Endothelial cell of umbilical vein (primary cell): ENCODE measurements at regions not wholly inside any gene's neighbourhood (a gene's known extent, or its start where the extent isn't known, plus 50 kb on each side); places are given as distances from the start of the nearest gene placed in this dataset.

Experiments
- BruUV-seq: library from RNA; stranded (reverse); fragments of 400-500 nt; replicated peaks from 2 replicates; lab custom pipeline; 2021; lab: Mats Ljungman, UMichigan
- CTCF ChIA-PET: fragments of 300-600, 350-600 bp; sonication (Branson Sonifier 250); formaldehyde crosslinking; loops from one replicate; lab custom pipeline; 2021; ENCODE audit warnings: antibody characterized with exemption, inconsistent platforms; lab: Charles Lee
- POLR2A ChIA-PET: fragments of 300-600, 350-600 bp; sonication (Branson Sonifier 250); formaldehyde crosslinking; loops from one replicate; lab custom pipeline; 2021; ENCODE audit warnings: antibody characterized with exemption, inconsistent platforms; lab: Charles Lee
- DNase-seq: peaks from one replicate; pipeline ENCODE4 v3.0.0-alpha.2; 2011; ENCODE audit warnings: low read depth, low spot score
- FAIRE-seq: peaks from 2 replicates; lab custom pipeline; 2011; peaks lifted over from hg19 to GRCh38; lab: Jason Lieb, UNC
- H2AFZ ChIP-seq: 2 replicates; pipeline ENCODE4 v1.6.0; 2012; ENCODE audit warnings: low read depth, low read length, control low read depth, inconsistent platforms
- H3K27ac ChIP-seq: 2 replicates; pipeline ENCODE4 v1.5.1; 2011; ENCODE audit warnings: low read depth, mild to moderate bottlenecking, control low read depth, low read length, moderate library complexity; ENCODE audit not compliant: insufficient read depth
- H3K27me3 ChIP-seq, 2 experiments: 2 replicates each; pipeline versions ENCODE4 v1.6.0 to v1.6.1; 2011; ENCODE audit warnings: low read length in 2 of 2, mixed read lengths in 1 of 2; ENCODE audit not compliant: control insufficient read depth in 2 of 2, insufficient read depth in 2 of 2
- H3K36me3 ChIP-seq, 2 experiments: 2 replicates in 1 of 2; 3 replicates in 1 of 2; pipeline ENCODE4 v1.5.1; 2011; ENCODE audit warnings: low read length in 2 of 2, mild to moderate bottlenecking in 1 of 2, moderate library complexity in 1 of 2; ENCODE audit not compliant: control insufficient read depth in 2 of 2, insufficient read depth in 2 of 2; ENCODE audit errors: extremely low read depth in 1 of 2
- H3K4me1 ChIP-seq: 3 replicates; pipeline ENCODE4 v1.5.1; 2011; ENCODE audit warnings: mild to moderate bottlenecking, low read length; ENCODE audit not compliant: control insufficient read depth, insufficient read depth; ENCODE audit errors: extremely low read depth
- H3K4me2 ChIP-seq: 2 replicates; pipeline ENCODE4 v1.6.1; 2011; ENCODE audit warnings: low read length, control low read depth, mixed read lengths; ENCODE audit not compliant: insufficient read depth
- H3K4me3 ChIP-seq, 3 experiments: fragments of 200-600 bp in 1 of 3; sonication (generic), shearing (Covaris generic) in 1 of 3; replicated peaks in 1 of 3; 2 replicates each; pipeline ENCODE4 v1.5.1; 2011 to 2016; ENCODE audit warnings: control low read depth in 3 of 3, low read length in 3 of 3, mild to moderate bottlenecking in 2 of 3, inconsistent platforms in 1 of 3, low read depth in 1 of 3, moderate library complexity in 1 of 3; ENCODE audit not compliant: insufficient read depth in 1 of 3
- H3K79me2 ChIP-seq: 2 replicates; pipeline ENCODE4 v1.6.0; 2012; ENCODE audit warnings: low read length, inconsistent platforms; ENCODE audit not compliant: control insufficient read depth, insufficient read depth
- H3K9ac ChIP-seq: replicated peaks from 2 replicates; pipeline ENCODE3; 2011; ENCODE audit warnings: low read length, control low read depth; ENCODE audit not compliant: insufficient read depth; ENCODE audit errors: extremely low read depth
- H3K9me1 ChIP-seq: replicated peaks from 3 replicates; pipeline ENCODE4 v1.6.0; 2011; ENCODE audit warnings: mild to moderate bottlenecking, low read length; ENCODE audit not compliant: control insufficient read depth, insufficient read depth; ENCODE audit errors: extremely low read depth
- H3K9me3 ChIP-seq: replicated peaks from 2 replicates; pipeline ENCODE4 v1.5.1; 2012; ENCODE audit warnings: low read length, inconsistent platforms; ENCODE audit not compliant: control insufficient read depth, insufficient read depth
- H4K20me1 ChIP-seq: replicated peaks from 2 replicates; pipeline ENCODE3; 2011; ENCODE audit warnings: mild to moderate bottlenecking, low read length; ENCODE audit not compliant: control insufficient read depth, insufficient read depth; ENCODE audit errors: extremely low read depth
- EZH2 ChIP-seq: IDR thresholded peaks from 2 replicates; pipeline ENCODE4 v1.6.1; 2012; ENCODE audit warnings: borderline replicate concordance, low read depth, mild to moderate bottlenecking, moderate library complexity, low read length, inconsistent platforms; ENCODE audit not compliant: severe bottlenecking
- FOS ChIP-seq: IDR thresholded peaks from 2 replicates; pipeline ENCODE4 v1.6.1; 2011; ENCODE audit warnings: mild to moderate bottlenecking, low read length, moderate library complexity, borderline replicate concordance; ENCODE audit not compliant: insufficient read depth
- JUN ChIP-seq: IDR thresholded peaks from 2 replicates; pipeline ENCODE4 v1.6.1; 2011; ENCODE audit warnings: borderline replicate concordance, low read depth; ENCODE audit not compliant: insufficient read length, insufficient read depth
- MAX ChIP-seq: IDR thresholded peaks from 2 replicates; pipeline ENCODE4 v1.6.1; 2011; ENCODE audit not compliant: insufficient read depth, insufficient read length
- MYC ChIP-seq: IDR thresholded peaks from one replicate; pipeline ENCODE4 v1.6.1; 2011; ENCODE audit warnings: mild to moderate bottlenecking, low read depth, low read length
- POLR2A ChIP-seq: IDR thresholded peaks from 2 replicates; pipeline ENCODE4 v1.6.1; 2012; ENCODE audit warnings: low read depth, mild to moderate bottlenecking, control low read depth, low read length
- POLR2AphosphoS5 ChIP-seq: IDR thresholded peaks from 2 replicates; pipeline ENCODE4 v1.6.1; 2012; ENCODE audit warnings: low read depth, mild to moderate bottlenecking, control low read depth, low read length, moderate library complexity; ENCODE audit not compliant: insufficient read depth
- dilution Hi-C: fragments of 300-500 bp; cut with MboI; formaldehyde crosslinking; loops from one replicate; pipeline ENCODE4 v1.15.0; 2019; ENCODE audit warnings: low sequenced_read_pairs; ENCODE audit not compliant: extremely low pct_ligation_motif_present
- intact Hi-C: fragments of 100-400 bp; cut with micrococcal nuclease; formaldehyde crosslinking; loops from one replicate; pipeline ENCODE4 v1.10.0; 2022

GRCh38 chr6:80522576-80522975 lies 416.1 kb downstream of the BCKDHB start:
- Histone ChIP-seq H3K36me3 (no peaks in the 10 kb centered on the region), H2AFZ (peak overlapping the region; percentile 92), H3K79me2 (no peaks in the 10 kb centered on the region), H3K27me3 (no peaks in the 10 kb centered on the region), H3K9me1 (no peaks in the 10 kb centered on the region), H3K9me3 (no peaks in the 10 kb centered on the region), H3K4me3 (no peak overlapping the region), H3K4me2 (peak overlapping the region; percentile 68), H3K4me1 (peaks cover 23% of the 10 kb centered on the region), H4K20me1 (no peaks in the 10 kb centered on the region), H3K27ac (peak overlapping the region; percentile 79), H3K9ac (peak overlapping the region; percentile 21)
- dilution Hi-C loops (no loop called here), intact Hi-C loops (loop anchor here (2.0 to 5.0 kb wide), 3 partner anchors 85 to 1230 kb away; partner anchors contain the start of gene TENT5A)
- ChIA-PET POLR2A (no interaction called here), CTCF (interaction anchor here (0.8 to 3.0 kb wide), 8 partner anchors 18 to 309 kb away, joined by 3 to 30 read pairs (median 4); no protein-coding TSS in a partner anchor)
- TF ChIP-seq POLR2AphosphoS5: no peak
- no peak for TF ChIP-seq POLR2A
- no peak for TF ChIP-seq JUN
- no peak for TF ChIP-seq MYC
- TF ChIP-seq EZH2: no peak
- no TSS peak for BruUV-seq
- DNase-seq: peak; percentile 68
- no peak for FAIRE-seq

GRCh38 chr6:80519811-80520594 lies 413.5 kb downstream of the BCKDHB start:
- FAIRE-seq (peak; percentile 12), DNase-seq (peak; percentile 72)
- H3K36me3 ChIP-seq: no peaks in the 10 kb centered on the region
- H2AFZ ChIP-seq: no peak overlapping the region
- dilution Hi-C loops: no loop called here
- intact Hi-C loops: loop anchor here (5.0 kb wide), 2 partner anchors 87 to 1232 kb away; partner anchors contain the start of gene TENT5A
- no peak overlapping the region for H3K4me3 ChIP-seq
- no peaks in the 10 kb centered on the region for H3K9me3 ChIP-seq
- H3K4me1 ChIP-seq: peaks cover 23% of the 10 kb centered on the region
- CTCF ChIA-PET: interaction anchor here (1.2 kb wide), 1 partner anchor 57 kb away, joined by 3 read pairs; no protein-coding TSS in a partner anchor
- TF ChIP-seq FOS (peak; percentile 59), JUN (peak; percentile 48), MAX (no peak)
- H3K27ac ChIP-seq: no peak overlapping the region
- H3K9ac ChIP-seq: no peak overlapping the region
- no peaks in the 10 kb centered on the region for H3K27me3 ChIP-seq
- H3K4me2 ChIP-seq: no peak overlapping the region
- POLR2A ChIA-PET: no interaction called here
- no peaks in the 10 kb centered on the region for H4K20me1 ChIP-seq
- BruUV-seq: no TSS peak
- no peaks in the 10 kb centered on the region for H3K9me1 ChIP-seq
- no peaks in the 10 kb centered on the region for H3K79me2 ChIP-seq
